GM23248 (cell line): ENCODE measurements at regions not wholly inside any gene's neighbourhood (a gene's known extent, or its start where the extent isn't known, plus 50 kb on each side); places are given as distances from the start of the nearest gene placed in this dataset.

Experiments
- EZH2 ChIP-seq: fragments of 200-600 bp; sonication (generic); IDR thresholded peaks from 2 replicates; pipeline ENCODE4 v1.6.1; 2018; ENCODE audit warnings: antibody characterized with exemption, mild to moderate bottlenecking; ENCODE audit not compliant: insufficient read depth, poor library complexity, severe bottlenecking
- EZH2phosphoT487 ChIP-seq: fragments of 200-600 bp; sonication (generic); IDR thresholded peaks from 2 replicates; pipeline ENCODE4 v1.6.1; 2018; ENCODE audit warnings: antibody characterized with exemption, moderate library complexity, mild to moderate bottlenecking, low read depth; ENCODE audit not compliant: insufficient read depth

GRCh38 chr16:25550647-25551046 lies 141.1 kb upstream of the HS3ST4 start:
- no peak for TF ChIP-seq EZH2
- TF ChIP-seq EZH2phosphoT487 = no peak
